ENCODE measurements at regions not wholly inside any gene's neighbourhood (a gene's known extent, or its start where the extent isn't known, plus 50 kb on each side); places are given as distances from the start of the nearest gene placed in this dataset.
"Not testable (repeated sequence)": the region's sequence is repeated elsewhere in the genome, so short reads cannot be mapped to it uniquely, and the experiment has no call there.

DNA sequence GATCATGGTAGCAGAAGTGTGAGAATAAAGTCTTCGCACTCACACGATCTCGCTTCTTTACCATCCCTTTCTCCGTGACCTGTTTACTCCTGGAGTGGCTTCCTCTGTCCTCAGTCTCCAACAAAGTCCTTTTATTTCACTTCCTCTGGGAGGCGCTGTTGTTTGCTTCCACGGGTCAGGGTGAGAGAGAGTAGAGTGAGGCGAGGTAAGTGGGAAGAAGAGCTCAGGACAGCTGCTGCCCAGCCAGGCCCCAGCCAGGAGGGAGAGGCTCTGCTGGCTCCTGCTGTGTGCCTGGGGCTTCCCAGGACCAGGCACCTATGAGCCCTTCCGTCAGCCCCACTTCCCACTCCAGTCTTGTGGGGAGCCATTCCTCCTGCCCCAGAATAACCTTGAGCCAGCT is 242.1 kb downstream of the FGF9 start:
- Histone ChIP-seq H3K9me3 (ENCODE audit: insufficient read depth, low read depth, low read length) (peaks cover 3% of the 10 kb centered on the region), H3K4me1 (ENCODE audit: insufficient read depth, low read length) (no peaks in the 10 kb centered on the region), H2AFZ (ENCODE audit: low read depth, low read length) (no peak overlapping the region), H3K27me3 (ENCODE audit: insufficient read depth, low read length) (no peaks in the 10 kb centered on the region), H3K9ac (ENCODE audit: low read length) (no peak overlapping the region), H3K36me3 (ENCODE audit: insufficient read depth, low read length) (no peaks in the 10 kb centered on the region), H3K79me2 (ENCODE audit: insufficient read depth, low read length) (no peaks in the 10 kb centered on the region), H3K4me2 (ENCODE audit: low read length) (no peak overlapping the region), H4K20me1 (ENCODE audit: insufficient read depth, low read length) (no peaks in the 10 kb centered on the region), H3K4me3 (ENCODE audit: insufficient read depth, low read depth, low read length) (no peak overlapping the region), H3K27ac (ENCODE audit: low read depth, low read length) (no peak overlapping the region)
- TF ChIP-seq, protein P1, sequence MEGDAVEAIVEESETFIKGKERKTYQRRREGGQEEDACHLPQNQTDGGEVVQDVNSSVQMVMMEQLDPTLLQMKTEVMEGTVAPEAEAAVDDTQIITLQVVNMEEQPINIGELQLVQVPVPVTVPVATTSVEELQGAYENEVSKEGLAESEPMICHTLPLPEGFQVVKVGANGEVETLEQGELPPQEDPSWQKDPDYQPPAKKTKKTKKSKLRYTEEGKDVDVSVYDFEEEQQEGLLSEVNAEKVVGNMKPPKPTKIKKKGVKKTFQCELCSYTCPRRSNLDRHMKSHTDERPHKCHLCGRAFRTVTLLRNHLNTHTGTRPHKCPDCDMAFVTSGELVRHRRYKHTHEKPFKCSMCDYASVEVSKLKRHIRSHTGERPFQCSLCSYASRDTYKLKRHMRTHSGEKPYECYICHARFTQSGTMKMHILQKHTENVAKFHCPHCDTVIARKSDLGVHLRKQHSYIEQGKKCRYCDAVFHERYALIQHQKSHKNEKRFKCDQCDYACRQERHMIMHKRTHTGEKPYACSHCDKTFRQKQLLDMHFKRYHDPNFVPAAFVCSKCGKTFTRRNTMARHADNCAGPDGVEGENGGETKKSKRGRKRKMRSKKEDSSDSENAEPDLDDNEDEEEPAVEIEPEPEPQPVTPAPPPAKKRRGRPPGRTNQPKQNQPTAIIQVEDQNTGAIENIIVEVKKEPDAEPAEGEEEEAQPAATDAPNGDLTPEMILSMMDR (IDR thresholded peaks at IDR 0.05; ENCODE audit: insufficient read depth, low read depth, low read length): no peak
- TF ChIP-seq EZH2 (IDR thresholded peaks at IDR 0.05; ENCODE audit: insufficient read depth, low read length): no peak
- Mint-ChIP-seq H3K9me3 (ENCODE audit: unreplicated experiment) (peaks cover 3% of the 10 kb centered on the region), H3K27ac (ENCODE audit: unreplicated experiment) (no peak overlapping the region), H3K4me1 (ENCODE audit: low read depth, unreplicated experiment) (no peaks in the 10 kb centered on the region), H3K36me3 (ENCODE audit: low read depth, unreplicated experiment) (no peaks in the 10 kb centered on the region), H3K27me3 (ENCODE audit: low read depth, unreplicated experiment) (peaks cover 4% of the 10 kb centered on the region), H3K4me3 (ENCODE audit: unreplicated experiment) (no peak overlapping the region)
- FAIRE-seq (no peak), DNase-seq (ENCODE audit: low read depth) (no peak)

DNA sequence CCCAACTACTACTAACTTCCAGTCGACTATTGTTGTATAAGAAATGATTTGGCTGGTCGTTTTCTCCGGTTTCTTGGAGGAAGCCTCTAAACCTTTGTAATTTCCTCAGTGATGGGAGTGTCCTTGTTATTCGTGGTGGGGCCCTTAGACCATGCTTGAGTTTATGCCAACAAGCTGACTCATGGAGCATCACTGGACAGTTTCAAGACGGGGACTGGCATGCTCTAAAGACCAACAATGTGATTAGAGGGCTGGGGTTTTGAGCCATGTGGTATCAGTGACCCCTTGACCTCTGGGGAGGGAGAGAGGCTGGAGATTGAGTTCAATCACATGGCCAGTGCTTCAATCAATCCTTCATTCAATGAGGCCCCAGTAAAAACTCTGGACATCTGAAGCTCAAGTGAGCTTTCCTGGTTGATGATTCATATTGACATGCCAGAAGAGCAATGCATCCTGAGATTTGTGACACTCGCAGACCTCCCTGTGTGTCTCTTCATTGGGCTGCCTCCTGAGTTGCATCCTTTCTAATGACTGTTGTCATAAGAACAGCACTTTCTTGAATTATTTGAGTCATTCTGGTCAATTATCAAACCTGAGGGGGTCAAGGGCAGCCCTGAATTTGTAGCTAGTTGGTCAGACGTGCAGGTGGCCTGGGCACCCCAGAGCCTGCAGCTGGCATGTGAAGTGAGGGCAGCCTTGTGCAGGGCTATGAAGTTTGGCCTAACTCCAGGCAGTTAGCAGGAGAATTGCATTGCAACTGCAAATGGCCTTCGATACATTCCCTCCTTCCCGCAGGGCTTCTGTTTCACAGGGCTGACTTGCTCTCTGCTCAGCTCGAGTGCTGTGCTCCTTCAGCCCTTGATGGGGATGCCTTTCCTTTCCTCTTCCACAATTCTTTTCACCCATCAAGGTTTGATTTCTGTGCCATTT is 246.5 kb downstream of the FGF9 start:
- H3K4me1 Mint-ChIP-seq (ENCODE audit: low read depth, unreplicated experiment): no peaks in the 10 kb centered on the region
- no peaks in the 10 kb centered on the region for H3K4me1 ChIP-seq (ENCODE audit: insufficient read depth, low read length)
- no peak for TF ChIP-seq EZH2 (IDR thresholded peaks at IDR 0.05; ENCODE audit: insufficient read depth, low read length)
- TF ChIP-seq, protein P1 (IDR thresholded peaks at IDR 0.05; ENCODE audit: insufficient read depth, low read depth, low read length): no peak
- H3K4me3 Mint-ChIP-seq (ENCODE audit: unreplicated experiment): no peak overlapping the region
- FAIRE-seq (no peak), DNase-seq (ENCODE audit: low read depth) (no peak)
- peaks cover 4% of the 10 kb centered on the region for H3K9me3 ChIP-seq (ENCODE audit: insufficient read depth, low read depth, low read length)
- no peaks in the 10 kb centered on the region for H3K36me3 ChIP-seq (ENCODE audit: insufficient read depth, low read length)
- H3K9me3 Mint-ChIP-seq (ENCODE audit: unreplicated experiment): no peaks in the 10 kb centered on the region
- no peak overlapping the region for H3K27ac ChIP-seq (ENCODE audit: low read depth, low read length)
- H3K36me3 Mint-ChIP-seq (ENCODE audit: low read depth, unreplicated experiment): no peaks in the 10 kb centered on the region
- peak overlapping the region; percentile 26 for H3K27ac Mint-ChIP-seq (ENCODE audit: unreplicated experiment)
- H2AFZ ChIP-seq (ENCODE audit: low read depth, low read length): no peak overlapping the region
- H3K4me2 ChIP-seq (ENCODE audit: low read length): no peak overlapping the region
- H3K4me3 ChIP-seq (ENCODE audit: insufficient read depth, low read depth, low read length): no peak overlapping the region
- H3K27me3 ChIP-seq (ENCODE audit: insufficient read depth, low read length): no peaks in the 10 kb centered on the region
- no peak overlapping the region for H3K9ac ChIP-seq (ENCODE audit: low read length)
- H3K27me3 Mint-ChIP-seq (ENCODE audit: low read depth, unreplicated experiment): peaks cover 6% of the 10 kb centered on the region
- no peaks in the 10 kb centered on the region for H4K20me1 ChIP-seq (ENCODE audit: insufficient read depth, low read length)
- H3K79me2 ChIP-seq (ENCODE audit: insufficient read depth, low read length): no peaks in the 10 kb centered on the region

DNA sequence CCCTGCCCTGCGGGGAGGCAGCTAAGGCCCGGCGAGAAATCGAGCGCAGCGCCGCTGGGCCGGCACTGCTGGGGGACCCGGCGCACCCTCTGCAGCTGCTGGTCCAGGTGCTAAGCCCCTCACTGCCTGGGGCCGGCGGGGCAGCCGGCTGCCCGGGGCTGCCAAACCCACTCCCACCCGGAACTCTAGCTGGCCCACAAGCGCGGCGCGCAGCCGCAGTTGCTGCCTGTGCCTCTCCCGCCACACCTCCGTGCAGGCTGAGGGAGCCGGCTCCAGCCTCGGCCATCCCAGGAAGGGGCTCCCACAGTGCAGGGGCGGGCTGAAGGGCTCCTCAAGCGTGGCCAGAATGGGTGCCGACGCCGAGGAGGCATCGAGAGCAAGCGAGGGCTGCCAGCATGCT is 249.9 kb downstream of the FGF9 start:
- not testable (repeated sequence) for H3K27ac ChIP-seq (ENCODE audit: low read depth, low read length); H3K79me2 ChIP-seq (ENCODE audit: insufficient read depth, low read length); H3K9me3 Mint-ChIP-seq (ENCODE audit: unreplicated experiment); H3K36me3 Mint-ChIP-seq (ENCODE audit: low read depth, unreplicated experiment); H4K20me1 ChIP-seq (ENCODE audit: insufficient read depth, low read length); H3K4me3 ChIP-seq (ENCODE audit: insufficient read depth, low read depth, low read length); DNase-seq (ENCODE audit: low read depth); H3K27ac Mint-ChIP-seq (ENCODE audit: unreplicated experiment); FAIRE-seq; H3K36me3 ChIP-seq (ENCODE audit: insufficient read depth, low read length); H3K4me1 Mint-ChIP-seq (ENCODE audit: low read depth, unreplicated experiment); H2AFZ ChIP-seq (ENCODE audit: low read depth, low read length); H3K4me2 ChIP-seq (ENCODE audit: low read length); H3K9ac ChIP-seq (ENCODE audit: low read length); H3K27me3 ChIP-seq (ENCODE audit: insufficient read depth, low read length); H3K4me3 Mint-ChIP-seq (ENCODE audit: unreplicated experiment); H3K4me1 ChIP-seq (ENCODE audit: insufficient read depth, low read length)
- H3K9me3 ChIP-seq (ENCODE audit: insufficient read depth, low read depth, low read length): peaks cover 18% of the 10 kb centered on the region
- peaks cover 24% of the 10 kb centered on the region for H3K27me3 Mint-ChIP-seq (ENCODE audit: low read depth, unreplicated experiment)
